Activated CD4-positive, alpha-beta T cell treated with anti-CD3 and anti-CD28 coated beads for 36 hours (primary cell): ENCODE measurements at regions not wholly inside any gene's neighbourhood (a gene's known extent, or its start where the extent isn't known, plus 50 kb on each side); places are given as distances from the start of the nearest gene placed in this dataset.
"Not testable (repeated sequence)": the region's sequence is repeated elsewhere in the genome, so short reads cannot be mapped to it uniquely, and the experiment has no call there.

Experiments
- ATAC-seq: fragments of 200-7000 bp; cut with Tn5 transposase; one replicate; pipeline ENCODE4 v1.10.0; 2021; ENCODE audit warnings: mild to moderate bottlenecking, moderate library complexity
- CTCF ChIA-PET: fragments of 350-600 bp; sonication (Branson Sonifier 250); formaldehyde crosslinking; loops from one replicate; lab custom pipeline; 2021; ENCODE audit warnings: antibody characterized with exemption; lab: Charles Lee
- POLR2A ChIA-PET: fragments of 350-600 bp; sonication (Branson Sonifier 250); formaldehyde crosslinking; loops from one replicate; lab custom pipeline; 2021; ENCODE audit warnings: antibody characterized with exemption, inconsistent platforms; lab: Charles Lee
- DNase-seq: peaks from one replicate; pipeline ENCODE4 v3.0.0-alpha.2; 2020
- H3K27ac Mint-ChIP-seq: one replicate; pipeline ENCODE4 v1.8.0; 2021; ENCODE audit warnings: mixed read lengths
- H3K27me3 Mint-ChIP-seq: one replicate; pipeline ENCODE4 v1.8.0; 2021; ENCODE audit warnings: mixed read lengths
- H3K36me3 Mint-ChIP-seq: one replicate; pipeline ENCODE4 v1.8.0; 2021; ENCODE audit warnings: low read depth, mixed read lengths
- H3K4me1 Mint-ChIP-seq: one replicate; pipeline ENCODE4 v1.8.0; 2021; ENCODE audit warnings: mixed read lengths
- H3K4me3 Mint-ChIP-seq: one replicate; pipeline ENCODE4 v1.8.0; 2021; ENCODE audit warnings: mild to moderate bottlenecking, moderate library complexity, mixed read lengths
- H3K9me3 Mint-ChIP-seq: one replicate; pipeline ENCODE4 v1.8.0; 2021; ENCODE audit warnings: low read depth, mixed read lengths
- intact Hi-C, 2 experiments: fragments of 100-400 bp; cut with DNase I in 1 of 2; cut with micrococcal nuclease in 1 of 2; formaldehyde crosslinking; loops; one replicate each; pipeline versions ENCODE4 v1.14.2 to v1.15.1; 2022 to 2024; cut with DNase I, micrococcal nuclease

- Mint-ChIP-seq H3K9me3 (peaks cover 8% of the 10 kb centered on the region), H3K27me3 (no peaks in the 10 kb centered on the region), H3K27ac (no peak overlapping the region), H3K4me3 (no peak overlapping the region), H3K36me3 (no peaks in the 10 kb centered on the region), H3K4me1 (no peaks in the 10 kb centered on the region)
- intact Hi-C loops, result no loop called here
- ATAC-seq, result no peak
- DNase-seq, result no peak
- ChIA-PET POLR2A (no interaction called here), CTCF (no interaction called here)
Observed at GRCh38 chr11:92024788-92025187, 199.8 kb upstream of the FAT3 start.

DNA sequence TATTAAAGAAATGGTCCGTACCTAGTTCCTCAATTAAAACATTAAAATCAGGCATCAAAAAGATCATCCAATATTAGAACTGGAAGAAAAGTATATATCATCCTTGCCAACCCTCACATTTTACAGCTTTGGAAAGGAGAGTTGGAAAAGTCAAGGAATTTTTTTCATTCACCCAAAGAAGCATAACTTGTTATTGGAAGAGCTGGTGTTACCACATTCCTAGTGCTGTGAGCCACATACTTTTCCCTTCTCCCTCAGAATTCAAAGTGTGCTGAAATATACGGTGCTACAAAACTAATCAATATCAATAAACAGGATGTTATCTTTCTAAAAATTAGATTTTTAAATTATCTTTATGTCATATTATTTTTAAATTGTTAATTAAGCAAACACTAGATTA is 202.1 kb upstream of the FAT3 start:
- no peaks in the 10 kb centered on the region for H3K4me1 Mint-ChIP-seq
- peaks cover 10% of the 10 kb centered on the region for H3K9me3 Mint-ChIP-seq
- no peaks in the 10 kb centered on the region for H3K27me3 Mint-ChIP-seq
- ATAC-seq (no peak), DNase-seq (no peak)
- H3K36me3 Mint-ChIP-seq, result no peaks in the 10 kb centered on the region
- intact Hi-C loops, result no loop called here
- no peak overlapping the region for H3K27ac Mint-ChIP-seq
- ChIA-PET POLR2A (no interaction called here), CTCF (no interaction called here)
- H3K4me3 Mint-ChIP-seq, result no peak overlapping the region

DNA sequence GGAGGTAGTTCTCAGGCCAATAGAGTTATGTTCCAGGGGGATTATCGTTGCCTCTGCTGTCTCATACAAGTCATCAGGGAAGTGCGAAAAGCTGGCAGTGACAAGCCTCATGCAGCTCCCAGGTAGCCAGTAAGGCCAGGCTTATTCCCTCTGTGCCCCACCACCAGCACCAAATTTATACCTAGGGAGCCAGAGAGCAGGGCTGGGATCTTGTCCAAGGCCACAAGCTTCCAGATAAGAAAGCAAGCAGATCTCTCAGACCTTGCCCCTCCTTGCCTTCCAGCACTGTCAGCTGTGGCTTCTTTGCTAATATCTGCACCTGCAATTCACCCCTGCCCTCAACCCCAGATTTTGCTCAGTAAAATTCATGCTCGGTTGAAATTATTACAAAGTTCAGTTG is 206.3 kb upstream of the FAT3 start:
- H3K4me1 Mint-ChIP-seq, result no peaks in the 10 kb centered on the region
- POLR2A ChIA-PET, result no interaction called here
- DNase-seq, result no peak
- H3K27ac Mint-ChIP-seq, result no peak overlapping the region
- ATAC-seq, result no peak
- CTCF ChIA-PET, result no interaction called here
- H3K27me3 Mint-ChIP-seq, result no peaks in the 10 kb centered on the region
- H3K36me3 Mint-ChIP-seq, result no peaks in the 10 kb centered on the region
- intact Hi-C loops, result no loop called here
- peaks cover 21% of the 10 kb centered on the region for H3K9me3 Mint-ChIP-seq
- no peak overlapping the region for H3K4me3 Mint-ChIP-seq

DNA sequence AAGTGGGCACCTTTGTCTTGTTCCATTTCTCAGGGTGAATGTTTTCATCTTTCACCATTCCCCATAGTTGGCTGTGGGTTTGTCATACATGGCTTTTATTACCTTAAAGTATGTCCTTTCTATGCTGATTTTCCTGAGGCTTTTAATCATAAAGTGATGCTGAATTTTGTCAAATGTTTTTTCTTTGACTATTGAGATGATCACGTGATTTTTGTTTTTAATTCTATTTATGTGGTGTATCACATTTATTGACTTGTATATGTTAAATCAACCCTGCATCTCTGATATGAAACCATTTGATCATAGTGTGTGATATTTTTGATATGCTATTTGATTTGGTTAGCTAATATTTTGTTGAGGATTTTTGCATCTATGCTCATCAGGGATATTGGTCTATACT is 216.4 kb upstream of the FAT3 start:
- H3K4me1 Mint-ChIP-seq, result no peaks in the 10 kb centered on the region

DNA sequence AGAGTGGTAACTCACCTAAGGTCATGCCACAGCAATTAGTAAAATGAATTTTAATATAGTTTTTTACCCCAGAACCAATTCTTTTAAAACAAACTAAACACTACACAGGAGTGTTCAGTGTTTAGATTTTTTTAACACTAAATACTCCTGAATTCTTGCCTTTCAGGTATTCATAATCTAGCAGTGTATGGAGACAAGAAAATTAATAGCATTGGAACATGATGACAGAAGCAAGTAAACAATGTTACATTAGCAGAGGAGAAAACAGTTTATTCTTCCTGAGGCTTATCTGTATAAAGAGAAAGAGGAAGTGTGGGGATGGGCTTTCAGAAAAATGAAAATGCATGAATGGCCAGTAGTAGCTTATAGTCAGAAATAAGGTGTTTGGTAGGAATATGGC is 222.1 kb upstream of the FAT3 start:
- no peak for ATAC-seq
- H3K27ac Mint-ChIP-seq, result no peak overlapping the region
- intact Hi-C loops, result no loop called here
- H3K4me3 Mint-ChIP-seq, result no peak overlapping the region
- no peaks in the 10 kb centered on the region for H3K36me3 Mint-ChIP-seq
- H3K27me3 Mint-ChIP-seq, result no peaks in the 10 kb centered on the region
- ChIA-PET POLR2A (no interaction called here), CTCF (interaction anchor here (0.6 kb wide), 1 partner anchor 1041 kb away, joined by 3 read pairs; no protein-coding TSS in a partner anchor)
- H3K4me1 Mint-ChIP-seq, result no peaks in the 10 kb centered on the region
- H3K9me3 Mint-ChIP-seq, result no peaks in the 10 kb centered on the region
- DNase-seq, result no peak

More for the DNA sequence above, 216.4 kb upstream of the FAT3 start:
- no peak for DNase-seq
- no peak for ATAC-seq
- H3K9me3 Mint-ChIP-seq, result peaks cover 11% of the 10 kb centered on the region
- no peaks in the 10 kb centered on the region for H3K36me3 Mint-ChIP-seq
- H3K27me3 Mint-ChIP-seq, result no peaks in the 10 kb centered on the region
- ChIA-PET CTCF (no interaction called here), POLR2A (no interaction called here)
- no peak overlapping the region for H3K4me3 Mint-ChIP-seq
- H3K27ac Mint-ChIP-seq, result no peak overlapping the region
- intact Hi-C loops, result no loop called here

DNA sequence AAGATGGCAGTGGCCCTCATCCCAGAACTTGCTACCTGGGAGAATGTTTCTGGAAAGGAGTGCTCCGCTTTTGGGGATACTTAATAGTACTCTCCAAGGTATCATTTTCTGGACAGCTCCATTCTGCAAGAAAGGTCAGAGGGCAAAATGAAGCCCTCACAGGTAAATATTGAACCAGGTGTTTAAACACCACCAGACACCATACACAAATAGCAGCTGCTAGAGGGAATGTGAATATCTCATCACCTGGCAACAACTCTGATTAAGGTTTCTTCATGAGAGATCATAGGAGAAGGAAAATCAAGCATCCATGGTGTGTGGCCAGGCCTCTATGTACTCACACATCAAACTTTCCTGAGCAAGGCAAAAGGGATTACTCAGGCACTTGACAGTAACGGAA is 226.1 kb upstream of the FAT3 start:
- CTCF ChIA-PET, result no interaction called here
- Mint-ChIP-seq H3K4me3 (no peak overlapping the region), H3K4me1 (no peaks in the 10 kb centered on the region), H3K9me3 (no peaks in the 10 kb centered on the region), H3K27ac (no peak overlapping the region), H3K36me3 (no peaks in the 10 kb centered on the region), H3K27me3 (no peaks in the 10 kb centered on the region)
- POLR2A ChIA-PET, result no interaction called here
- intact Hi-C loops, result no loop called here
- DNase-seq, result no peak
- ATAC-seq, result no peak

DNA sequence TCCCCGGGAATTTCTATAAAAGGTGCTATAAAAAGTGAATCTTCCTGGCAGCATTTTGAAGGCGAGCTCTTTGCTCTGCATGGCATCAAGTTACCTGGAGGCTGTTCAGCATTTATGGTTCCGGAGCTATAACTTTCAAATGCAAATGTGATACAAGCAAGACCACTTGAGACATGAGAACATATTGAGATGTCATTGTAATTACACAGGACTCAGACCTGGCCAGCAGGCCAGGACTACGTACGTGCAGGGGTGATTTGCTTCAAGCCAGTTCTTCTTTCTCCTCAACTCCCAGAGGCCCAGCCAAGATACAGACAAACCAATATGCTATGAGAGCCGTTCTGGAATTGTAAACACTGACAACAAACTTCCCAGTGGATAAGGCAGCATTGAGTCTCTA is 227.4 kb upstream of the FAT3 start:
- Mint-ChIP-seq H3K4me3 (no peak overlapping the region), H3K4me1 (no peaks in the 10 kb centered on the region), H3K9me3 (peaks cover 2% of the 10 kb centered on the region), H3K27ac (no peak overlapping the region), H3K27me3 (no peaks in the 10 kb centered on the region), H3K36me3 (no peaks in the 10 kb centered on the region)
- POLR2A ChIA-PET, result no interaction called here
- CTCF ChIA-PET, result no interaction called here
- intact Hi-C loops, result no loop called here
- DNase-seq (no peak), ATAC-seq (no peak)

GRCh38 chr11:91996526-91996925 is 228.1 kb upstream of the FAT3 start:
- ATAC-seq (no peak), DNase-seq (no peak)
- Mint-ChIP-seq H3K27me3 (no peaks in the 10 kb centered on the region), H3K4me1 (no peaks in the 10 kb centered on the region), H3K4me3 (no peak overlapping the region), H3K27ac (no peak overlapping the region), H3K36me3 (no peaks in the 10 kb centered on the region), H3K9me3 (peaks cover 2% of the 10 kb centered on the region)
- intact Hi-C loops, result no loop called here
- ChIA-PET POLR2A (no interaction called here), CTCF (no interaction called here)

- ATAC-seq, POLR2A ChIA-PET, H3K27ac Mint-ChIP-seq, intact Hi-C loops, H3K4me3 Mint-ChIP-seq, H3K27me3 Mint-ChIP-seq, H3K36me3 Mint-ChIP-seq, H3K4me1 Mint-ChIP-seq, CTCF ChIA-PET, DNase-seq: not testable (repeated sequence)
- peaks cover 17% of the 10 kb centered on the region for H3K9me3 Mint-ChIP-seq
Observed at GRCh38 chr11:91988443-91988842, 236.2 kb upstream of the FAT3 start.

DNA sequence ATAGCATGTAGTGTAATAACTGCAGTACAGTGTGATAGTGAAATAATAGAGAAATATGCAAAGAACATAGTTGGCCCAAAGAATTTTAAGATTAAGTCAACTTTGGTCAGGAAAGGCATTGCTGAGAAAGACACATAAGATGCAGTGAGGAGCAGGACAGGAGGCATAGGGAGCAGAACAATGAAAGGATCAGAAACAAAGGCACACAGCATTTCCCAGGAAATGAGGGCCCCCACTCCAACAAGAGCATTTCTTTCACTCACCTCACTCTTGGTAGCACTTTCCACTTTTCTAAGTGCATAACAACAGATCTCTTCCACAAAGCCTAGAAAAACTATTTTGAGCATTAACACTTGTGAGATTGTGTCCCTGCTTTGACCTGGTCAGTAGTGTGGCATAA is 238.4 kb upstream of the FAT3 start:
- POLR2A ChIA-PET, result no interaction called here
- ATAC-seq (no peak), DNase-seq (no peak)
- Mint-ChIP-seq H3K27me3 (no peaks in the 10 kb centered on the region), H3K27ac (no peak overlapping the region), H3K4me1 (no peaks in the 10 kb centered on the region), H3K4me3 (no peak overlapping the region), H3K36me3 (no peaks in the 10 kb centered on the region), H3K9me3 (peaks cover 14% of the 10 kb centered on the region)
- CTCF ChIA-PET, result no interaction called here
- intact Hi-C loops, result no loop called here

DNA sequence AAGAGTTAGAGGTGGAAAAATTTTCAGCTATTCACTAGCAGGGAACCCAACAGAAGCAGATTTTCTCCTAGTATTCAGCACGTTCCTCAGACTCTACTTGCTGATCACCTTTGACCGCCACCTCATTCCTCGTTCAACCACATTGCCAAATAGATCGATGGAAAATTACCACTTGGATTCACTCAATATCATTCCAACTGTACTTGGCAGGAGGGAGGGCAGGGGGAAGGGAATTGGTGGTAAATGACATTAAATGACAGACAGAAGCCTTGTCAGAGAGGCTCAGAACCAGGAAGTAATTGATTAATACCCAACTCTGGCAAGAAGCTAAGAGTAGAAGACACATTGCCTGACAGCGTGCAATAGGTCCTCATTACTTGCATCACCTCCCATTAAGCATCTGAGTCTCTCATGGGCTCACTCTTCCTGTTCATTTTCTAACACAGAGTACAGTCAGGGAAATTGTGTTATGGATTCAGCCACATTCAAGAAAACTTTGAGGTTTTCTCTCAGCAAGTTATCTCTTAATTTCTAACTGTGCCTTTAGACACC is 240.5 kb upstream of the FAT3 start:
- no peaks in the 10 kb centered on the region for H3K4me1 Mint-ChIP-seq
- intact Hi-C loops, result no loop called here
- POLR2A ChIA-PET, result no interaction called here

GRCh38 chr11:91981995-91982394 is 242.6 kb upstream of the FAT3 start:
- H3K9me3 Mint-ChIP-seq, result peaks cover 6% of the 10 kb centered on the region
- ChIA-PET CTCF (no interaction called here), POLR2A (no interaction called here)
- H3K4me3 Mint-ChIP-seq, result no peak overlapping the region
- no peak for ATAC-seq
- intact Hi-C loops, result no loop called here
- H3K27ac Mint-ChIP-seq, result no peak overlapping the region
- no peaks in the 10 kb centered on the region for H3K4me1 Mint-ChIP-seq
- no peak for DNase-seq
- H3K27me3 Mint-ChIP-seq, result no peaks in the 10 kb centered on the region
- no peaks in the 10 kb centered on the region for H3K36me3 Mint-ChIP-seq

More for the DNA sequence above, 240.5 kb upstream of the FAT3 start:
- Mint-ChIP-seq H3K27me3 (no peaks in the 10 kb centered on the region), H3K9me3 (peaks cover 8% of the 10 kb centered on the region), H3K36me3 (no peaks in the 10 kb centered on the region), H3K4me3 (no peak overlapping the region), H3K27ac (no peak overlapping the region)
- DNase-seq, result no peak
- CTCF ChIA-PET, result no interaction called here
- no peak for ATAC-seq

DNA sequence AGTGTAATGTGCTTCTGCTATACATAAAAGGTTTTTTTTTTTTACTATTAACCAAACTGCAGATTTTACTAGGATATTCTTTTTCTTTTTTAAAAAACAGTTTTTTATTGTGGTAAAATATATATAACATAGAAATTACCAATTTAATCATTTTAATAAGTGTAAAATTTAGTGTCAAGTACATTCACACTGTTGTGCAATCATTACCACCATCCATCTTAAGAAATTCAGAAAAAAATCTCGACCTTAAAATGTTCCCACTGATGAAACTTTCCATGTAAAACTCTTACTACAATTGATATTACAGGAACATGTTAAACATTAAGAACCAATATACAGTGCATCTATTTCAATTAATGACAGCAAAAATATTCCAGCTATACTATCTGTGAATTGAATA is 244.8 kb upstream of the FAT3 start:
- ChIA-PET POLR2A (no interaction called here), CTCF (no interaction called here)
- no peak overlapping the region for H3K27ac Mint-ChIP-seq
- no peak overlapping the region for H3K4me3 Mint-ChIP-seq
- no peaks in the 10 kb centered on the region for H3K4me1 Mint-ChIP-seq
- no peaks in the 10 kb centered on the region for H3K36me3 Mint-ChIP-seq
- DNase-seq (no peak), ATAC-seq (no peak)
- peaks cover 4% of the 10 kb centered on the region for H3K9me3 Mint-ChIP-seq
- intact Hi-C loops, result no loop called here
- H3K27me3 Mint-ChIP-seq, result no peaks in the 10 kb centered on the region
